NCI-H2081 treated with DMSO at 0.1 percent for 48 hours (cell line): ENCODE measurements at regions not wholly inside any gene's neighbourhood (a gene's known extent, or its start where the extent isn't known, plus 50 kb on each side); places are given as distances from the start of the nearest gene placed in this dataset.

Source experiments
- DNase-seq: peaks from one replicate; lab custom pipeline; 2025; lab: John Stamatoyannopoulos, UW

- DNase-seq, result no peak
Observed at GRCh38 chr6:77403424-77403823, 59.9 kb downstream of the HTR1B start.

- no peak for DNase-seq
Observed at GRCh38 chr6:77401231-77401630, 62.1 kb downstream of the HTR1B start.

GRCh38 chr6:77397561-77397960 lies 65.7 kb downstream of the HTR1B start:
- no peak for DNase-seq

GRCh38 chr6:77389402-77389801 lies 73.9 kb downstream of the HTR1B start:
- DNase-seq, result no peak

GRCh38 chr6:77383026-77383425 lies 80.3 kb downstream of the HTR1B start:
- DNase-seq, result no peak

GRCh38 chr6:77373955-77374354 lies 89.3 kb downstream of the HTR1B start:
- DNase-seq, result no peak

GRCh38 chr6:77371748-77372147 lies 91.5 kb downstream of the HTR1B start:
- no peak for DNase-seq

- no peak for DNase-seq
Observed at GRCh38 chr6:77368660-77369313, 94.5 kb downstream of the HTR1B start.

GRCh38 chr6:77366798-77367197 lies 96.5 kb downstream of the HTR1B start:
- no peak for DNase-seq

GRCh38 chr6:77363702-77364101 lies 99.6 kb downstream of the HTR1B start:
- no peak for DNase-seq

- no peak for DNase-seq
Observed at GRCh38 chr6:77362055-77362454, 101.2 kb downstream of the HTR1B start.

GRCh38 chr6:77361018-77361417 lies 102.3 kb downstream of the HTR1B start:
- DNase-seq, result no peak

- DNase-seq, result no peak
Observed at GRCh38 chr6:77356821-77357220, 106.5 kb downstream of the HTR1B start.

GRCh38 chr6:77354581-77354980 lies 108.7 kb downstream of the HTR1B start:
- no peak for DNase-seq

GRCh38 chr6:77353129-77353528 lies 110.2 kb downstream of the HTR1B start:
- DNase-seq, result no peak

- DNase-seq, result no peak
Observed at GRCh38 chr6:77341058-77341986, 122.0 kb downstream of the HTR1B start.

- no peak for DNase-seq
Observed at GRCh38 chr6:77340331-77340730, 123.0 kb downstream of the HTR1B start.

GRCh38 chr6:77339926-77340325 lies 123.4 kb downstream of the HTR1B start:
- DNase-seq, result no peak

GRCh38 chr6:77337392-77337791 lies 125.9 kb downstream of the HTR1B start:
- no peak for DNase-seq

GRCh38 chr6:77334093-77334492 lies 129.2 kb downstream of the HTR1B start:
- no peak for DNase-seq

- no peak for DNase-seq
Observed at GRCh38 chr6:77332915-77333623, 130.2 kb downstream of the HTR1B start.

GRCh38 chr6:77326711-77327110 lies 136.6 kb downstream of the HTR1B start:
- DNase-seq, result no peak

GRCh38 chr6:77326029-77326428 lies 137.3 kb downstream of the HTR1B start:
- no peak for DNase-seq
